HuH-7 (cell line): ENCODE measurements at regions not wholly inside any gene's neighbourhood (a gene's known extent, or its start where the extent isn't known, plus 50 kb on each side); places are given as distances from the start of the nearest gene placed in this dataset.
"Not testable (repeated sequence)": the region's sequence is repeated elsewhere in the genome, so short reads cannot be mapped to it uniquely, and the experiment has no call there.

ENCODE experiments used
- DNase-seq: peaks from one replicate; pipeline ENCODE4 v3.0.0; 2011; ENCODE audit warnings: low spot score

DNA sequence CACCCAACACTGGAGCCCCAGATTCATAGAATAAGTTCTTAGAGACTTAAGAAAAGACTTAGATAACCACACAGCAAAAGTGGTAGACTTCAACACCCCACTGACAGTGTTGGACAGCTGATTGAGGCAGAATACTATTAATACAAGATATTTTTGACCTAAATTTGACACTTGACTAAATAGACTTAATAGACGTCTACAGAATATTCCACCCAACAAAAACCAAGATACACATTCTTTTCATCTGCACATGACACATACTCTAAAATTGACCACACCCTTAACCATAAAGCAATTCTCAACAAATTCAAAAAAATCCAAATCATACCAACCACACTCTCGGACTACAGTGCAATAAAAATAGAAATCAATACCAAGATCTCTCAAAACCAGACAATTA is 179.8 kb upstream of the TPM1 start:
- DNase-seq: no peak

DNA sequence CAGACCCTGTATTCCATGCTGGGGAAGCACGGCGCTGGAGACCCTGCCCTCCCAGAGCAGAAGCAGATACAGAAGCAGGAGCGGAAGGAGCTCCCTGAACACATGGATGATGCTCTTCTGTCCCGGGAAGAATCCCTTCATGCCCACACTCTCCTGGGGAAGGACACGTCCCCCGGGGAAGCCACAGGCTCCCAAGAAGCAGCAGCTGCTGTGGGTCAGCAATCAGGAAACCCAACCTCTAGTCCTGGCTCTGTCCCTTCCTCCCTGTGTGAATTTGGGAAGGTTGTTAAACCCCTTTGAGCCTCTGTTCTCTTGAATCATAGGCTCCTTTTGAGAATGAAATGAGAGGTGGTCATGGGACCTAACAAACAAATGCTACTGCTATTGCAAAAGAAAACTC is 176.2 kb upstream of the TPM1 start:
- no peak for DNase-seq

DNA sequence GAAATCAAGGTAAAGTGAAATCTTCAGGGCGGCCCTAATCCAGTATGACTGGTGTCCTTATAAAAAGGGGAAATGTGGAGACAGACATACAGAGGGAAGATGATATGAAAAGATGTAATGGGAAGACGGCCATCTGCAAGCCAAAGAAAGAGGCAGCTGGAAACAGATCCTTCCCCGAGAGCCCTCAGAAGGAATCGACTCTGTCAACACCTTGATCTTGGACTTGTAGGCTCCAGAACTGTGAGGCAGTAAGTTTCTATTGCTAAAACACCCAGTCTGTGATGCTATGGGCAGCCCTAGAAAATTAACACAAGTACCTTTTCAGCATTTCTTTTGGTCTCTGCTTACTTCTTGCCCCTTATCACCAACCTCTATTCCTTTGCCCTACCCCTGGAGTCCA is 174.7 kb upstream of the TPM1 start:
- no peak for DNase-seq

DNA sequence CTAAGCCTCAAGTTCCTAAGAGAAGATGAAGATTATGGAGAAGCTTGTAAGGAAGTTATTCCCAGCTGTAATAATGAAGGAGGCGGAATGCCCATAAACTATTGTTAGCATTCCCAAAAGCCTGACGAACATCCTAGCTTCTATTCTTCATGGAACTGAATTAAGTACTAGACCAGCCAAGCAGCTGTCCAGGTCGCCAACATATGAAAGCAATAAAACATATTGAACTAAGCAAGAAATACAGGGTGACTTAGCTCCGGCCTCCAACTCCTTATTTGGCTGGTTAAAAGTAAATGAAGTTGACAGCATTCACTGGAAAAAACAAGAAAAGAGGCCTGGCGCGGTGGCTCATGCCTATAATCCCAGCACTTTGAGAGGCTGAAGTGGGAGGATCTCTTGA is 174.0 kb upstream of the TPM1 start:
- DNase-seq: no peak

DNA sequence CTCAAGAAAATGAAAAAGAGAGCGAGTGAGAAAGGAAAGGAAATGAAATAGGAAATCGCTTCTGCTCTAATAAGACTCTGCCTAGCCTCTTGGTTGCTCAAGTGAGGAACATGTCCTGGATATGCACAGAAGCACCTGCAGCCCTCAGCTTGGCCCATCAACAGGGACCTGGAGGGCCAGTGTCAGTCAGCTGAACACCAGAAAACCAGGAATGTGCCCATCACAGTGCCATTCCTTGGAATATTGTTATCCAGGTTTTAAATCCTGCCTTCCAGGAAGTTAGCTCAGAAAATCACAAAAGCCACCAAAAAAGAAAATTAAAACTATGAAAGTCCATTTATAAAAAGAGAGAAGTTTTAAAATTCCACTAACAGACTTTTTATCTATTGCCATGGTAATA is 173.4 kb upstream of the TPM1 start:
- no peak for DNase-seq

DNA sequence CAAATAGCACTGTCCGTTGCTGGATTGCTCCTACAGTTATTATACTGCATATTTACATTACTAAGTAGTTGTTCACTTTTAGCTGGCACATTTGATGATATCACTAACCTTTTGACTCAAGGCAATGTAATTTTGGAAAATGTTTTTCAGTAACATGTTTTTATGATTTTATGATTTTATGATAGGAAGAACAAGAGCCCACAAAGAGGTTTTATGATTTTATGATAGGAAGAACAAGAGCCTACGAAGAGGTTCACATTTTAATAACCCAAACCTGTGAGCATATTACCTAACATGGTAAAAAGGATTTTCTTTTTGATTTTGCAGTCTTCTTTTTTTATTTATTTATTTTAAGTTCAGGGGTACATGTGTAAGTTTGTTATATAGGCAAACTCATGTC is 172.3 kb upstream of the TPM1 start:
- no peak for DNase-seq

DNA sequence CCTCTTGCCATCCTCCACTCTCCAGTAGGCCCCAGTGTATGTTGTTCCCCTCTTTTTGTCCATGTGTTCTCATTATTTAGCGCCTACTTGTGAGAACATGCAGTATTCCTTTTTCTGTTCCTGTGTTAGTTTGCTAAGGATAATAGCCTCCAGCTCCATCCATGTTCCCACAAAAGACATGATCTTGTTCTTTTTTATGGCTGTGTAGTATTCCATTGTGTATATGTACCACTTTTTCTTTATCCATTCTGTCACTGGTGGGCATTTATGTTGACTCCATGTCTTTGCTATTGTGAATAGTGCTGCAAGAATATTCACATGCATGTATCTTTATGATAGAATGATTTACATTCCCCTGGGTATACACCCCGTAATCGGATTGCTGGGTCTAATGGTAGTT is 171.8 kb upstream of the TPM1 start:
- DNase-seq: not testable (repeated sequence)

DNA sequence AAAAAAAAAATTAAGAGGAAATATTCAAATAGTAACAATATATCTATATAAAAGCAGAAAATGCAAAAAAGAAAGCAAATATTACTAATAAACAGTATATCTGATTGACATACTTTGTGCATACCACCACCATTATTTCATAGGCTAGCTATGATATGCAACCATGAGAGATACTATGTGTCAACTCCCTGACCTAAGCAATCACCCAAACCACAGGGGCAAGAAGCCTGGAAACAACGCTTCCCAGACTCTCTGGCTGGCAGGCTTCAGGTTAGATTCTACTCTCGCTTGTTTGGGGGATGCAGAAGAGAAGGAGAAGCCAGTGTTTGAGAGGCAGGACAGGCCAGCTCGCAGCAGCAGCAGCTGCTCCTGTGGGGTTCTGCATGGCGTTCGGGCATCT is 169.3 kb upstream of the TPM1 start:
- no peak for DNase-seq

DNA sequence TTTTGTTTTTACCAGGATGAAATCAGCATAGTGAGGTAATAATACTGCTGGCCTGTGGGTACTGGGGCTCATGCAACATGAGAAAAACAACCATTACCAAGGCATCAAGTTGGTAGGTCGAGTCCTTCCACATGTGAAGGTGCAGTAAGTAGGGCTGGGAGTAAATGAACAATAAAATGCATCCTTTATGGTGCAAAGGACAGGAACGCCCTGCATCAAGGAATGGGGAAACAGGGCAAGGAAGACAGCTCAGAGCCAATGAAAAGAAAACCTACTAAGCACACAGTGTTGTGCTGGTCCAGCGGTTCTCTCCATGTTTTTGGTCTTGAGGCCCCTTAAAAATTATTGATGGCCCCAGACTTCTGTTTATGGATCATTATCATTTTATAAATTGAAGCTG is 168.5 kb upstream of the TPM1 start:
- no peak for DNase-seq

DNA sequence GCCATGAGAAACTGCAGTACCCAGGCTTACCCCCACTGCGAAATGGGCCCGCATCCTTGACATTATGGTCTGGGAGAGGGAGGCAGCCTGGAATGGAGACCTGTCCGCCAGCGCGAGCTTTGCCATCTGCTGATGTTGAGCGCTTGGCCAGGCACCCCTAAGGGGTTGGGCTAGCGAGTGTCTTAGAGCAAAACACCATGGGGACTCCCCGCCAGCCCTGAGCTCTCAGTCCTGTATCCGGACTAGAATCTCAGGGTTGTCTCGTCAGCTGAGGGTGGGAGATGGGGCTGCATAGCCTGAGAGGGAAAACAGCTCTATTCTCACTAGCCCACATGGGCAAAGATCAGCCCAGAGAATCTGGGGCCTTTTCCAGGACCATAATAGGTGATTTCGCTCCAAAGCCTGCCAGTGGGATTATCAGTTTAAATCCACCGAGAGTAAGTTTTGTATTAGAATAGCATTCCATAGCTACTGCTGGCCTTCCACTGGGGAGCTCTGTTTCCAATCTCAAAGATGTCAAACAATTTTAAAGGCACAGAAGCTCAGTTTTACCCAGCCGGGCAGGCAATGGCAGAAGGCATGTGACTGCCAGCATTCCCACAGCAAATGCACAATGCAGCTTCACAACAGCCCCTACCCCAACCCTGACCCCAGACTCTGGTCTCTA is 167.5 kb upstream of the TPM1 start:
- DNase-seq: no peak

DNA sequence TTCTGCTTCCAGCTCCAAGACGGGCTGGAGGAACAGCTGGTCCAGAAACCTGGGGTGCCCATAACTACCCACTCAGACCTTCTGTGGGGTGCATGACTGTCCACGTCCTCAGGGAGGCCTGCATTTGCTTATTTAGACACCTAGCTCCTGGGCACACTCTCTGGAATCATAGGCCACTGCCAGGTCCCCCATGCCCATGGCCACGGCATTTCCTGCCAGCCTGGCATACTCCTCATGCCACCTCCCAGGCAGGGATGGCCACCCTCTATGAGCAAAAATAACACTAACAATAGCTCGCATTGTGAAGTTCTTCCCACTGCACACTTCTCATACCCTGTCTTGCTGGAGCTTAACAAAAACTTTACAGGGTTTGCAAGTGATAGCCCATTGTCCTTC is 166.9 kb upstream of the TPM1 start:
- no peak for DNase-seq

DNA sequence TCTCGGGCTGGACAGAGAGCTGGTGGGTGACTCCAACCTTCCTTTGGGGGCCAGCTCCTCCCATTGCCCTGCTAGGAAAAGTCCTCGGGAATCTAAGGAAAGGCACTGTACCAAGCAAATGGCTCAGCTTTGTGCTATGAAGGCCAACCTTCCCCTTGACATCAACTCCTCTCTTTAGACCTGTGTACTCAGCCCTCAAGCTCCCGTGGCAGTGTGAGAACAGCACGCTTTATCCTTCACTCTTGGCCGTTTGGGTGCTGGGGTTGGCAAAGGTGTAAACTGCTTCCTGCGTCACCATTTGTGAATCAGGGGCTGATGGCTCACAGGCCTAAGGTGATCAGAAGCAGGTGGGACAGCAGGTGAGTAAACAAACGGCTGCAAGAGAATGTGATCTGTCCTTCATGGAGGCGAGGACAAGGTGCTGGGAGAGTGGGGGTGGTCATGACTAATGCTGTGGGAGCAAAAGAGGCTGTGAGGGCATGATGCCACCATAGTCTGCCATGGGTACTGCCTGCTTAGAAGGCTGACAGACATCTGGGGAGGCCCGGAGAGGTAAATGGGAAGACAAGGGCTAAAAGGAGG is 165.2 kb upstream of the TPM1 start:
- no peak for DNase-seq

DNA sequence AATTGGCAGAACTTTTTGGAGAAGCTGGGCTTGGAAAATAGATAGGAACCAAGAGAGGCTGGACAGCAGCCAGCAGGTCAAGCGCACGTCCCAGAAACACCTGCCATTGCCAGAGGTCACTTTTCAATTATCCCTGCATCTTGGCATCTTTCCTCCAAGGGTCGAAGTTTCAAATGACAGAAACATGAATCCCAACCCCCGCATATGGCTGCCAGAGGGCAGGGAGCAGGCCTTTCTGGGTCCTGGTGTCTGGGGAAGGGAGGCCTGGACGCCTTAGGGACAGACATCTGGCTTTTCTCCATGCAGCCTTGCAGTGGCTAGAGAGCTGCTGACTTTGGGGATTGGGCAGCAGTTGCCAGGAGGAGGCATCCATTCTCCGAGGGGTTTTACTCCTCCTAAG is 164.5 kb upstream of the TPM1 start:
- no peak for DNase-seq

DNA sequence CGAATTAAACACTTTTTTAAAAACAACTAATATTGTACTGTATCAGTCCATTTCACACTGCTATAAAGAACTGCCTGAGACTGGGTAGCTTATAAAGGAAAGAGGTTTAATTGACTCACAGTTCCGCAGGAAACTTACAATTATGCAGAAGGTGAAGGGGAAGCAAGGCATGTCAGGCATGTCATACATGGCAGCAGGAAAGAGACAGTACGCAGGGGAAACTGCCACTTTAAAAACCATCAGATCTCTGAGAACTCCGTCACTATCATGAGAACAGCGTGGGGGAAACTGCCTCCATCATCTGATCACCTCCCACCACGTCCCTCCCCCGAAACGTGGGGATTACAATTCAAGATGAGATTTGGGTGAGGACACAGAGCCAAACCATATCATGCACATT is 162.8 kb upstream of the TPM1 start:
- DNase-seq: no peak

DNA sequence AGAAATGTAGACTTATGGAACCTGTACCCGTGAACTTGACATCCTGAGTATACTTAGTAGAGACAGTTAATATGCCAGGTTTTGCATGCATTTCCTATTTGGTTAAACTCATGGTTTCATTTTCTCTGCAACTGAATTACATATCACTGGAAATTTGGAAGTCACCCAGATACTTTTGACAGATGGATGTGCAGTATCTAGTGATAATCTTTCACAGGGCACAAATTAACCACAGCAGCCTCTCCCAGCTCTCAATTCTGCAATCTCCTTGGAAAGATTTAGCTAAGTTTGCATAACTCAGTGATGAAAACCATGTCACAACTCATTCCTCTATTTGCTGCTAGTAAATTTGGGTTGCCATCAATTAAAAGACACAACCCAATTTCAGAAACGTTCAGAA is 162.3 kb upstream of the TPM1 start:
- no peak for DNase-seq

DNA sequence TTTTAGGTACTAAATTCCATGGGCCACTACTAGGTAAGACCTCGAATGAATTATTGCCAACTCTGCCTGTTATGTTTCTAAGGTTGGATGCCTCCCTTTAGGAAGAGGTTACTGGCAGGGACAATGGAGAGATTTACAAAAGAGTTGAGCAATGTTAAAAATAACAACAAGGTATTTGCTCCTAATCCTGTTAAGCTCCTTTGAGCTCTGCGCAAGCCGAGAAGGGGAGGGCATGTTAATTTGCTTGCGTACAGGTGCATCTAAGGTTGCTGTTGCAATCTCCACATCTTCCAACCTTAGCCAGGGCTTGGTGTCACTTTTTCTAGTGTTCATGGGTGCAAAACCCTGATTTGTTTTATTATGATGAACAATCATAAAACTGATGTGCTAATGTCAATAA is 161.5 kb upstream of the TPM1 start:
- DNase-seq: no peak

DNA sequence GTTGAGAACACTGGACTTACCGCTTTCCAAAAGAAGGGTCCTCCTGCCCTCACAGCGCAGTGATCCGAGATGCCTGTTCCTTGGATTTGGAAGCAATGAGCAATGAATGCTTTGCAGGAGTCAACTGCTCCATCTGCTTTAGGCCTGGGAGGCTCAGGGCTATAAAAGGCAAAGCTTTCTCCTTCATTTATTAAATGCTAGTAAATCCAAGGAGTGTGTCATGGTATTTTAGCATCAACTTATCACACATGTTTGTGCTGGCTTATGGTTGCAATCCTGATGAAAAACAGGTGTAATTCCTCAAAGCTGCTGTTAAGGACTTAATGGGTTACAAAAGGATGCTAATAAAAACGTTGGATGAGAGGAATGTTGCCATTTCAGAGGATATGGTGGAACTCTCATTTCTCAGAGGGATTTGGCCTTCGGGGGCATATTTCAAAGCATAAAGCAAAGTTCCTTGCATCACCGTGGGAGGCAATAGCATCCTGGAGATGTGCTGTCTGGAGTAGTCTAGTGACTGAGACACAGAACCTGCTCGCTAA is 158.5 kb upstream of the TPM1 start:
- no peak for DNase-seq

DNA sequence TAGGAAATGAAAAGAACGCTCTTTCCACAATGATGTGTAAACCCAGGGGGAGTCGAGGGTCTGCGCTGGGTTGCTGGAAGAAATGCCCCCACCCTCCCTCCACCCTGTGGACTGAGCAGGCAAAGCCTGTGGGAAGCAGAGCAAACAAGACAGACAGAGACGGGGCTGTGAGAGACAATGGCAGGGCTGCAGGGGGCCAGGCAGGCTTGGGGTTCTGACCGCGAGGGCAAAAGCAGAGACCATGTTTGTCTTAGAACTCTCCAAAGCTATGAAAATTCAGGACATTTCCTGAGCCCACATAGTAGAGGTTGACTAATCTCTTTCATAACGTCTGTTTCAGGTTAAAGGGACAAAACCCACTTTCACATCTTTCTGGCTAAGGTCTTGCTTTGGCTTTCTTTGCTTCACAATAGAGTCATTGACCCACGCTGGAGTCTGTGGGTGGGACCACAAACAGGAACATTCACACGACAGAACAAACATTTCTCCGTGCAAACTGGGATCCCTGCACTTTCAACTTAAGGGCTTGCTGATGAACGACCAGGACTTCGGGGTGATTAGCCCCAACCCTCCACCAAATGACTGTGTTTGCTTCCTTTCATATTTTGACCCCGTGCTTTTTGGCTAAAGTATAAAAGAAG is 156.0 kb upstream of the TPM1 start:
- no peak for DNase-seq

DNA sequence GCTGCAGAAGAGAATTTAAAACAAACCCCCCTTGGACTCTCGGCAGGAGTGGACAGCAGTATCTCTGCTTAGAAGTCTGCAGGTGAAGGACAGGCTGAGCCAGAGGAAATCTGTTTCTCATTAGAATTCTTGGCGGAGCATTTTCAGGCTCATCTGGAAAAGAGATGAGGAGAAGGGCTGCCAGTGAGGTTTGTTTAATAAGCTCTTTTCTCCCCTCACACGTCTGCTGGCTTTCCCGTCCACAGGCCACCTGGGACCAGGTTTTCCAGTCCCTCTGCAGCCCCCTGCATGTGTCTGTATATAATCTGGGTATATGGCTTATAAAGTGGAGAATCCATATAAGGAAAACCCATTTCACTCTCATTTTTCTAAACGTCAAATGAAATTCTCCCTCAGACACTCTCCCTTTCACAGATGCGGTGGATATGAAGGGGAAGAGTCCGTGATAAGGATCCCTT is 155.4 kb upstream of the TPM1 start:
- DNase-seq: no peak

DNA sequence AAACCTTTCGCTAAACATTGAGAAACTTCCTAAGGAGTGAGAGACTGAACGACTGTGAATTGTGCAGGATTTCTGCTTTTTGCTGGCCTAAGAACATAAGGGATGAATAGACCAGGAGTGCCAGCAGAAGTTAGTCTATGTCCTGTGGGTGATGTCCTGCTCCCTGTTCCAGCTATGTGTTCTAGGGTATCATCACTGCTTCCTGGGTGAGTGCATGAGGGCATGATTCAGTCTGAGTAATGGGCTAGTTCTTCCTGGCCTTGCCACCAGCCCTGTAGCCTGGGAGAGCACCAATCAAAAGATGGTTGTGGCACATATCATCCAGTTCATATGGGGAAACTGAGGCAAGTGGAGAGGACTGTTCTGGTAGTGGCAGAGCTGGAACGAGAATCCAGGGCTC is 153.9 kb upstream of the TPM1 start:
- no peak for DNase-seq

DNA sequence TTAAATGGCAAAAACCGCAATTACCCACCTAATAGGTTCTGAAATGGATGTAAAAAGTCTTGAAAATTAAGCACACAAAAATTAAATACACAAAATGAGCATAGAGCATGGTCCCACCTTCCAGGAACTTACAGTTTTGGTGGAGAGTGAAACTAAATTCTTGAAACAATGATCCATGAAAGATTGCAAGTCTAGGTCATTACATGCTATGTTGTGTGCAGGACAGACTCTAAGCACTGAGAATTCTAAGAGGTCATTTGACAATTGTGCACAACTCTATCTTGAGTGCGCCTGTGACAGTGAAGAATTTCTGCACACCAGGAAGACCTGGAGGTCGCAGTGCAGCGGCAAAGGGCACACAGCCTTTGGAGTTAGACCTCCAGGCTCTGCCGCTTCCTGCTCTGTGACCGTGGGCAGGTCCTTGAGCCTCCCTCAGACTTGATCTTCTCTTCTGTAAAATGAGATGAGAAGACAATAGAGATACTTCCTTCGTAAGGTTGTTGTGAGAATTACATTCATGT is 153.3 kb upstream of the TPM1 start:
- DNase-seq: no peak

DNA sequence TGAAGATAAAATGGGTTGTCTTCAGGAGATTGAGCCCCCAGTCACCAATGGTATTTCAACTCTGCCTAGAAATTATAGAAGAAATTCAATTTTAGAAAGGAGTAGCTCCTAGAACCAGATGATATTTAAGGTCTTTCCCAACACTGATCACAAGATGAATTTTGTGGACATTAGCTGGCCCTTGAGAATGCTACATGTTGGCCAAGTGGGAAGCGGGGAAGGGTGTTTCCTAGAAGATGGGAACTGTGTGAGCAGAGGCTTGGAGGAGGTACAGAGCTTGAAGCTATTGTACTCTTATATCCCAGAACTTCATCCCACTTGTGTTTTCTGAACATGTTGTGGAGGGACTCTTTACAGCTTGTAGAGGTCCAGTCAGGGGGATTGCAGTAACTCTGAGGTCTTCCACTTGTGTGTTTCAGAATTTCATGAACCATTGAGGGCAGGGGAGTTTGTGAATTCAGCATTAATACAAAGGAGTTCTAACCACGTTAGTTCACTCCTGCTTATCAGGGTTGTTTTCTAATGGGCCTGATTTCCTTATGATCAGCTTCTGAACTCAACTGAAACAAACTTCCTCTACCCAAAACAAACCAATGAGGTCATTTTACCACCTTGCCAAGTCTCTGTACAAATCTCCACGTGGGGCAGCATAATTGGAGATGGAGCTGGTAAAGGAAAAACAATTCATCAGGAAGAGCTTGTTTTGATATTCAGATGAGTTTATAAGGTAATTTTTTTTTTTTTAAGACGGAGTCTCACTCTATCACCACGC is 152.6 kb upstream of the TPM1 start:
- DNase-seq: no peak
